BJ (cell line): ENCODE measurements at regions not wholly inside any gene's neighbourhood (a gene's known extent, or its start where the extent isn't known, plus 50 kb on each side); places are given as distances from the start of the nearest gene placed in this dataset.

Experiments used
- CTCF ChIA-PET: fragments of 350-600 bp; formaldehyde crosslinking; extraction: SDS; loops from one replicate; lab custom pipeline; 2021; ENCODE audit warnings: antibody characterized with exemption, inconsistent platforms; lab: Yijun Ruan, JAX
- POLR2A ChIA-PET: fragments of 300-600 bp; sonication (Branson Sonifier 250); formaldehyde crosslinking; extraction: SDS; loops from one replicate; lab custom pipeline; 2021; ENCODE audit warnings: antibody characterized with exemption; lab: Charles Lee
- DNase-seq: peaks from one replicate; pipeline ENCODE4 v3.0.0-alpha.2; 2011; ENCODE audit warnings: low read depth
- H3K27me3 ChIP-seq: 2 replicates; pipeline ENCODE4 v1.6.0; 2011; ENCODE audit warnings: low read length; ENCODE audit not compliant: control insufficient read depth, insufficient read depth
- H3K36me3 ChIP-seq: 2 replicates; pipeline ENCODE4 v1.5.1; 2011; ENCODE audit warnings: low read length; ENCODE audit not compliant: control insufficient read depth, insufficient read depth
- H3K4me3 ChIP-seq: 2 replicates; pipeline ENCODE4 v1.5.1; 2011; ENCODE audit warnings: low read depth, mild to moderate bottlenecking, control low read depth, low read length
- TF ChIP-seq, protein P1 (sequence below): IDR thresholded peaks from 2 replicates; pipeline ENCODE4 v1.5.1; 2011; ENCODE audit warnings: low read depth, mild to moderate bottlenecking, control low read depth, inconsistent platforms, low read length, moderate library complexity; ENCODE audit not compliant: insufficient read depth

- no peak overlapping the region for H3K4me3 ChIP-seq
- ChIA-PET CTCF (interaction anchor here (2.0 kb wide), 1 partner anchor 138 kb away, joined by 4 read pairs; no protein-coding TSS in a partner anchor), POLR2A (no interaction called here)
- no peaks in the 10 kb centered on the region for H3K36me3 ChIP-seq
- H3K27me3 ChIP-seq, result peaks cover 3% of the 10 kb centered on the region
- no peak for DNase-seq
- TF ChIP-seq, protein P1, sequence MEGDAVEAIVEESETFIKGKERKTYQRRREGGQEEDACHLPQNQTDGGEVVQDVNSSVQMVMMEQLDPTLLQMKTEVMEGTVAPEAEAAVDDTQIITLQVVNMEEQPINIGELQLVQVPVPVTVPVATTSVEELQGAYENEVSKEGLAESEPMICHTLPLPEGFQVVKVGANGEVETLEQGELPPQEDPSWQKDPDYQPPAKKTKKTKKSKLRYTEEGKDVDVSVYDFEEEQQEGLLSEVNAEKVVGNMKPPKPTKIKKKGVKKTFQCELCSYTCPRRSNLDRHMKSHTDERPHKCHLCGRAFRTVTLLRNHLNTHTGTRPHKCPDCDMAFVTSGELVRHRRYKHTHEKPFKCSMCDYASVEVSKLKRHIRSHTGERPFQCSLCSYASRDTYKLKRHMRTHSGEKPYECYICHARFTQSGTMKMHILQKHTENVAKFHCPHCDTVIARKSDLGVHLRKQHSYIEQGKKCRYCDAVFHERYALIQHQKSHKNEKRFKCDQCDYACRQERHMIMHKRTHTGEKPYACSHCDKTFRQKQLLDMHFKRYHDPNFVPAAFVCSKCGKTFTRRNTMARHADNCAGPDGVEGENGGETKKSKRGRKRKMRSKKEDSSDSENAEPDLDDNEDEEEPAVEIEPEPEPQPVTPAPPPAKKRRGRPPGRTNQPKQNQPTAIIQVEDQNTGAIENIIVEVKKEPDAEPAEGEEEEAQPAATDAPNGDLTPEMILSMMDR, result no peak
Observed at GRCh38 chr5:141740885-141741284, 58.9 kb upstream of the ARAP3 start.

DNA sequence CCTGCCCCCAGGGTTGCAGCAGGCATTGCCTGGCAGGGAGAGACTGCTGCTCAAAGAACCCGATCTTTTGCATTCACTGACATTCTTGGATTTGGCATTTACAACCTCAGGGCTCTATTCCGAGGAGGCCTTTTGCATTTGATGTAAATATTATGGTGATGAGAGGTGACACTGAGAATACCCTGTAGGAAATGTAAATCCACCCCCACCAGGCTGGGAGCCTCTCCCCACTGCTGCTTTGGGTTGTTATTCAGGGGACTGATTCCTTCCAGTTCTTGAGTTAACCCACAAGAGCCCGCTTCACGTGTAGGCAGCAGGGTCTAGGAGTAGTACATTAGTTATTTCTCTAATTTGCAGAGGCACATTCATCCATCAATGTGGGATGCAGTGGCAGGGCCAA, 55.5 kb upstream of the ARAP3 start:
- TF ChIP-seq, protein P1, result no peak
- DNase-seq, result no peak
- H3K4me3 ChIP-seq, result no peak overlapping the region
- POLR2A ChIA-PET, result no interaction called here
- CTCF ChIA-PET, result interaction anchor here (1.2 kb wide), 1 partner anchor 142 kb away, joined by 3 read pairs; no protein-coding TSS in a partner anchor
- peaks cover 3% of the 10 kb centered on the region for H3K27me3 ChIP-seq
- no peaks in the 10 kb centered on the region for H3K36me3 ChIP-seq

- POLR2A ChIA-PET, result no interaction called here
- DNase-seq, result no peak
- CTCF ChIA-PET, result no interaction called here
- Histone ChIP-seq H3K4me3 (no peak overlapping the region), H3K27me3 (peaks cover 3% of the 10 kb centered on the region), H3K36me3 (no peaks in the 10 kb centered on the region)
- TF ChIP-seq, protein P1, result no peak
Observed at GRCh38 chr5:141735823-141736222, 53.8 kb upstream of the ARAP3 start.

GRCh38 chr5:141734501-141735229, 52.6 kb upstream of the ARAP3 start:
- H3K27me3 ChIP-seq, result peaks cover 4% of the 10 kb centered on the region
- DNase-seq, result no peak
- no peak overlapping the region for H3K4me3 ChIP-seq
- POLR2A ChIA-PET, result no interaction called here
- TF ChIP-seq, protein P1, result no peak
- CTCF ChIA-PET, result interaction anchor here (1.0 to 1.1 kb wide), 2 partner anchors 143 to 226 kb away, joined by 3 read pairs; partner anchors contain the start of gene PCDH1
- no peaks in the 10 kb centered on the region for H3K36me3 ChIP-seq

DNA sequence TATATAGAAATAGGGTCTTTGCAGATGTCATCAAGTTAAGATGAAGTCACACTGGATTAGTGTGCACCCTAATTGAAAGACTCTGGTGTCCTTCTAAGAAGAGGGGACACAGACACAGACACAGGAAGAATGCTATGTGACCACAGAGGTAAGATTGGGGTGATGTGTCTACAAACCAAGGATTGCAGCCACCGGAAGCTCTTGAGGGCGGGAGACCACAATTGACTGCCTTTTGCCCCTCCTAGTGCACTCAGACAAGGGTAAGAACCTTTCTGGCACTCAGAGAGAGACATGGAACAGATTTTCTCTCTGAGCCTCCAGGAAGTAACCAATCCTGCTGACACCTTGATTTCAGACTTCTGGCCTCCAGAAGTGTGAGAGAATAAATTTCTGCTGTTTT, 51.2 kb upstream of the ARAP3 start:
- no peaks in the 10 kb centered on the region for H3K36me3 ChIP-seq
- peaks cover 4% of the 10 kb centered on the region for H3K27me3 ChIP-seq
- POLR2A ChIA-PET, result no interaction called here
- CTCF ChIA-PET, result interaction anchor here (1.3 kb wide), 1 partner anchor 19 kb away, joined by 3 read pairs; no protein-coding TSS in a partner anchor
- no peak overlapping the region for H3K4me3 ChIP-seq
- TF ChIP-seq, protein P1, result no peak
- no peak for DNase-seq
